ENCODE measurements at regions not wholly inside any gene's neighbourhood (a gene's known extent, or its start where the extent isn't known, plus 50 kb on each side); places are given as distances from the start of the nearest gene placed in this dataset.

DNA sequence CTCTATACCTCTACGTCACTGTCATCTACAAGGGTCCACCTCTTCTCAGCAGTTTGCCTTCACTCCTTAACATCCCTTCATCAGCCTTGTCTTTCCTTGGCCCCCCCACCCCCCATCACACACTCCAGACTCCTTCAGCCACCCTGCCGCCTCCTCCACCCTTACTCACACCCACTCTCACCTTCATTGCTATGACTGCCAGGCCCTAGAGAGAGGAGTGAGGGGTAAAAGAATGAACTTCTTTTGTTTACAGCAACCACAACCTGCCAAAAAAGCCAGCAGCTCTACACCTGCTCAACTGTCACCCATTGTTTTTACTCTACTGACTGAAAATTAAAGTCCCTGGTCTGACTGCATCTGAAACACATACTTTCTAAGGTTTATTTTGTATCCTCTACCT lies 112.8 kb downstream of the DUSP6 start:
- Histone ChIP-seq H3K4me2 (no peak overlapping the region), H3K4me1 (no peaks in the 10 kb centered on the region), H3K9me3 (0 out of 3 replicates have a peak, but pooled peaks cover 2% of the 10 kb centered on the region), H3K27ac (no peak overlapping the region), H3K4me3 (no peak overlapping the region)
- no peak for DNase-seq (ENCODE audit: low read depth in 1 of 2, low spot score in 1 of 2)
- ChIA-PET POLR2A (no interaction called here), CTCF (no interaction called here)
- no peak for TF ChIP-seq HOXA7 (CRISPR knock-in tag; IDR thresholded peaks at IDR 0.05)
- no peak for TF ChIP-seq HOXB5 (CRISPR knock-in tag; IDR thresholded peaks at IDR 0.05)
- TF ChIP-seq, protein P1, sequence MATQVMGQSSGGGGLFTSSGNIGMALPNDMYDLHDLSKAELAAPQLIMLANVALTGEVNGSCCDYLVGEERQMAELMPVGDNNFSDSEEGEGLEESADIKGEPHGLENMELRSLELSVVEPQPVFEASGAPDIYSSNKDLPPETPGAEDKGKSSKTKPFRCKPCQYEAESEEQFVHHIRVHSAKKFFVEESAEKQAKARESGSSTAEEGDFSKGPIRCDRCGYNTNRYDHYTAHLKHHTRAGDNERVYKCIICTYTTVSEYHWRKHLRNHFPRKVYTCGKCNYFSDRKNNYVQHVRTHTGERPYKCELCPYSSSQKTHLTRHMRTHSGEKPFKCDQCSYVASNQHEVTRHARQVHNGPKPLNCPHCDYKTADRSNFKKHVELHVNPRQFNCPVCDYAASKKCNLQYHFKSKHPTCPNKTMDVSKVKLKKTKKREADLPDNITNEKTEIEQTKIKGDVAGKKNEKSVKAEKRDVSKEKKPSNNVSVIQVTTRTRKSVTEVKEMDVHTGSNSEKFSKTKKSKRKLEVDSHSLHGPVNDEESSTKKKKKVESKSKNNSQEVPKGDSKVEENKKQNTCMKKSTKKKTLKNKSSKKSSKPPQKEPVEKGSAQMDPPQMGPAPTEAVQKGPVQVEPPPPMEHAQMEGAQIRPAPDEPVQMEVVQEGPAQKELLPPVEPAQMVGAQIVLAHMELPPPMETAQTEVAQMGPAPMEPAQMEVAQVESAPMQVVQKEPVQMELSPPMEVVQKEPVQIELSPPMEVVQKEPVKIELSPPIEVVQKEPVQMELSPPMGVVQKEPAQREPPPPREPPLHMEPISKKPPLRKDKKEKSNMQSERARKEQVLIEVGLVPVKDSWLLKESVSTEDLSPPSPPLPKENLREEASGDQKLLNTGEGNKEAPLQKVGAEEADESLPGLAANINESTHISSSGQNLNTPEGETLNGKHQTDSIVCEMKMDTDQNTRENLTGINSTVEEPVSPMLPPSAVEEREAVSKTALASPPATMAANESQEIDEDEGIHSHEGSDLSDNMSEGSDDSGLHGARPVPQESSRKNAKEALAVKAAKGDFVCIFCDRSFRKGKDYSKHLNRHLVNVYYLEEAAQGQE (IDR thresholded peaks at IDR 0.05), result no peak
- no peak for TF ChIP-seq SREBF2 (IDR thresholded peaks at IDR 0.05)
- TF ChIP-seq, protein P2, sequence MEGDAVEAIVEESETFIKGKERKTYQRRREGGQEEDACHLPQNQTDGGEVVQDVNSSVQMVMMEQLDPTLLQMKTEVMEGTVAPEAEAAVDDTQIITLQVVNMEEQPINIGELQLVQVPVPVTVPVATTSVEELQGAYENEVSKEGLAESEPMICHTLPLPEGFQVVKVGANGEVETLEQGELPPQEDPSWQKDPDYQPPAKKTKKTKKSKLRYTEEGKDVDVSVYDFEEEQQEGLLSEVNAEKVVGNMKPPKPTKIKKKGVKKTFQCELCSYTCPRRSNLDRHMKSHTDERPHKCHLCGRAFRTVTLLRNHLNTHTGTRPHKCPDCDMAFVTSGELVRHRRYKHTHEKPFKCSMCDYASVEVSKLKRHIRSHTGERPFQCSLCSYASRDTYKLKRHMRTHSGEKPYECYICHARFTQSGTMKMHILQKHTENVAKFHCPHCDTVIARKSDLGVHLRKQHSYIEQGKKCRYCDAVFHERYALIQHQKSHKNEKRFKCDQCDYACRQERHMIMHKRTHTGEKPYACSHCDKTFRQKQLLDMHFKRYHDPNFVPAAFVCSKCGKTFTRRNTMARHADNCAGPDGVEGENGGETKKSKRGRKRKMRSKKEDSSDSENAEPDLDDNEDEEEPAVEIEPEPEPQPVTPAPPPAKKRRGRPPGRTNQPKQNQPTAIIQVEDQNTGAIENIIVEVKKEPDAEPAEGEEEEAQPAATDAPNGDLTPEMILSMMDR (IDR thresholded peaks at IDR 0.05), result no peak
- no peak for TF ChIP-seq RARB (CRISPR knock-in tag; IDR thresholded peaks at IDR 0.05)
- TF ChIP-seq, protein P3, sequence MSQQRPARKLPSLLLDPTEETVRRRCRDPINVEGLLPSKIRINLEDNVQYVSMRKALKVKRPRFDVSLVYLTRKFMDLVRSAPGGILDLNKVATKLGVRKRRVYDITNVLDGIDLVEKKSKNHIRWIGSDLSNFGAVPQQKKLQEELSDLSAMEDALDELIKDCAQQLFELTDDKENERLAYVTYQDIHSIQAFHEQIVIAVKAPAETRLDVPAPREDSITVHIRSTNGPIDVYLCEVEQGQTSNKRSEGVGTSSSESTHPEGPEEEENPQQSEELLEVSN (IDR thresholded peaks at IDR 0.05; ENCODE audit: borderline replicate concordance, low read depth), result no peak
- TF ChIP-seq HOXB13 (CRISPR knock-in tag; IDR thresholded peaks at IDR 0.05; ENCODE audit: low read depth), result no peak
- no peak for TF ChIP-seq KDM1A (IDR thresholded peaks at IDR 0.05; ENCODE audit: low read depth)
- TF ChIP-seq CHD2 (IDR thresholded peaks at IDR 0.05; ENCODE audit: low read length, partially characterized antibody), result no peak
- TF ChIP-seq, protein P4, sequence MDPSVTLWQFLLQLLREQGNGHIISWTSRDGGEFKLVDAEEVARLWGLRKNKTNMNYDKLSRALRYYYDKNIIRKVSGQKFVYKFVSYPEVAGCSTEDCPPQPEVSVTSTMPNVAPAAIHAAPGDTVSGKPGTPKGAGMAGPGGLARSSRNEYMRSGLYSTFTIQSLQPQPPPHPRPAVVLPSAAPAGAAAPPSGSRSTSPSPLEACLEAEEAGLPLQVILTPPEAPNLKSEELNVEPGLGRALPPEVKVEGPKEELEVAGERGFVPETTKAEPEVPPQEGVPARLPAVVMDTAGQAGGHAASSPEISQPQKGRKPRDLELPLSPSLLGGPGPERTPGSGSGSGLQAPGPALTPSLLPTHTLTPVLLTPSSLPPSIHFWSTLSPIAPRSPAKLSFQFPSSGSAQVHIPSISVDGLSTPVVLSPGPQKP (IDR thresholded peaks at IDR 0.05; ENCODE audit: low read depth, low read length), result no peak
- no peak for TF ChIP-seq HEYL (CRISPR knock-in tag; IDR thresholded peaks at IDR 0.05)
- no peak for ATAC-seq
- FAIRE-seq, result no peak
- 79% methylated on average over 2 of the region's 2 CpGs for WGBS (ENCODE audit: missing lambda C conversion rate)

DNA sequence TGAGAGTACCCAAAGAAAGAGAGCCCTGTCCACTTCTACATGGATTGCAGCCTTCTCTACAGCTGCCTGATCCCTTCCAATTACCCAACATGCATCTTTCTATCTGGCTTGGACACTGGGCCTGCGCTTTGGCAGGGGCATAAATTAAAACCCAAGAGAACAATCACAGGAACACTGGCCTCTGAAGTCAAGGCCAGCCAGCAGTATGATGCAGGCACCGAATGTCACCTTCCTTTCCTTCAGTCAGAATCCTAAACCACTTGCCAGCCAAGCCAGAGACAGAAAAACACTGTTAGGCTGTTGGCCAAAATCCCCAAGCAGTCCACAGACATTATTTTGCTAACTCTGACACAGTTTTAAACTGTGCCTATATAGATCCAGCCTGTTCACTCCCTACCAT lies 113.7 kb downstream of the DUSP6 start:
- H3K9me3 ChIP-seq, result 0 out of 3 replicates have a peak, but pooled peaks cover 2% of the 10 kb centered on the region
- TF ChIP-seq, protein P5, sequence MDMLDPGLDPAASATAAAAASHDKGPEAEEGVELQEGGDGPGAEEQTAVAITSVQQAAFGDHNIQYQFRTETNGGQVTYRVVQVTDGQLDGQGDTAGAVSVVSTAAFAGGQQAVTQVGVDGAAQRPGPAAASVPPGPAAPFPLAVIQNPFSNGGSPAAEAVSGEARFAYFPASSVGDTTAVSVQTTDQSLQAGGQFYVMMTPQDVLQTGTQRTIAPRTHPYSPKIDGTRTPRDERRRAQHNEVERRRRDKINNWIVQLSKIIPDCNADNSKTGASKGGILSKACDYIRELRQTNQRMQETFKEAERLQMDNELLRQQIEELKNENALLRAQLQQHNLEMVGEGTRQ (IDR thresholded peaks at IDR 0.05), result no peak
- TF ChIP-seq TP53 (CRISPR knock-in tag; IDR thresholded peaks at IDR 0.05) (no peak), JUN (IDR thresholded peaks at IDR 0.05) (no peak), MYC (IDR thresholded peaks at IDR 0.05; ENCODE audit: borderline replicate concordance, low read length) (no peak)
- TF ChIP-seq, protein P6, sequence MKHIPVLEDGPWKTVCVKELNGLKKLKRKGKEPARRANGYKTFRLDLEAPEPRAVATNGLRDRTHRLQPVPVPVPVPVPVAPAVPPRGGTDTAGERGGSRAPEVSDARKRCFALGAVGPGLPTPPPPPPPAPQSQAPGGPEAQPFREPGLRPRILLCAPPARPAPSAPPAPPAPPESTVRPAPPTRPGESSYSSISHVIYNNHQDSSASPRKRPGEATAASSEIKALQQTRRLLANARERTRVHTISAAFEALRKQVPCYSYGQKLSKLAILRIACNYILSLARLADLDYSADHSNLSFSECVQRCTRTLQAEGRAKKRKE (CRISPR knock-in tag; IDR thresholded peaks at IDR 0.05; ENCODE audit: low read depth), result no peak
- TF ChIP-seq, protein P2 (IDR thresholded peaks at IDR 0.05), result no peak
- ATAC-seq, result no peak
- no peaks in the 10 kb centered on the region for H3K4me1 ChIP-seq
- H3K27ac ChIP-seq, result no peak overlapping the region
- 40% methylated on average over 2 of the region's 2 CpGs for WGBS (ENCODE audit: missing lambda C conversion rate)
- FAIRE-seq, result no peak
- H3K4me3 ChIP-seq, result no peak overlapping the region
- H3K4me2 ChIP-seq, result no peak overlapping the region
- POLR2A ChIA-PET, result no interaction called here
- CTCF ChIA-PET, result interaction anchor here (0.6 kb wide), 1 partner anchor 13 kb away, joined by 3 read pairs; no protein-coding TSS in a partner anchor
- no peak for DNase-seq (ENCODE audit: low read depth in 1 of 2, low spot score in 1 of 2)
